Osteocyte (in vitro differentiated cells): ENCODE measurements at regions not wholly inside any gene's neighbourhood (a gene's known extent, or its start where the extent isn't known, plus 50 kb on each side); places are given as distances from the start of the nearest gene placed in this dataset.

Experiments
- DNase-seq: peaks from one replicate; pipeline ENCODE4 v3.0.0; 2021; ENCODE audit warnings: mixed read lengths; ENCODE audit not compliant: unreplicated experiment; ENCODE audit errors: extremely low spot score
- H3K27ac Mint-ChIP-seq: one replicate; pipeline ENCODE4 v1.8.0; 2021; ENCODE audit warnings: mild to moderate bottlenecking, mixed read lengths; ENCODE audit not compliant: unreplicated experiment
- H3K27me3 Mint-ChIP-seq: one replicate; pipeline ENCODE4 v1.8.0; 2021; ENCODE audit warnings: mixed read lengths; ENCODE audit not compliant: unreplicated experiment
- H3K36me3 Mint-ChIP-seq: one replicate; pipeline ENCODE4 v1.8.0; 2021; ENCODE audit warnings: mixed read lengths; ENCODE audit not compliant: unreplicated experiment
- H3K4me1 Mint-ChIP-seq: one replicate; pipeline ENCODE4 v1.8.0; 2021; ENCODE audit warnings: mixed read lengths; ENCODE audit not compliant: unreplicated experiment
- H3K4me3 Mint-ChIP-seq: one replicate; pipeline ENCODE4 v1.8.0; 2021; ENCODE audit warnings: mild to moderate bottlenecking, moderate library complexity, mixed read lengths; ENCODE audit not compliant: unreplicated experiment
- H3K9me3 Mint-ChIP-seq: one replicate; pipeline ENCODE4 v1.8.0; 2021; ENCODE audit warnings: mixed read lengths; ENCODE audit not compliant: unreplicated experiment
- TF ChIP-seq, protein P1 (sequence below): fragments of 200-600 bp; sonication (generic); IDR thresholded peaks from 2 replicates; pipeline ENCODE4 v1.5.0; 2021; ENCODE audit warnings: antibody characterized with exemption, mild to moderate bottlenecking, moderate library complexity

DNA sequence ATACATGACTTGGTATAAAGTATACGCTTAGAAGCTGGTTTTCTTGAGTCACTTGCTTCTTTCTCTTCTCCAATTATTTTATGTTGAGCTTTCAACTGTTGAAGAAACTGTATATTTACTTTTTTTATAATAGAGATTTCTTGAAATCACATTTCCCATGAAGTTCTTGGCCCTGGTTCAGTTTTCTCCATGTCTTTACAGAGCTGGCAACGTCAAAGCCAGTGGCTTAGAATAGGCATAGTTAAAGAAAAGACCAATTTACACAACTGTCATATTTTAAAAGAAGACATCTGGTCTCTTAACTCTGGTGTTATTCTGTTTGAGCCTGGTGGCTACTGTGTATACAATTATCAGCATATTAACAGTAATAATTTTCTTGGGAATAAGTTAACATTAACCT lies 1249.3 kb downstream of the CDH12 start:
- TF ChIP-seq, protein P1, sequence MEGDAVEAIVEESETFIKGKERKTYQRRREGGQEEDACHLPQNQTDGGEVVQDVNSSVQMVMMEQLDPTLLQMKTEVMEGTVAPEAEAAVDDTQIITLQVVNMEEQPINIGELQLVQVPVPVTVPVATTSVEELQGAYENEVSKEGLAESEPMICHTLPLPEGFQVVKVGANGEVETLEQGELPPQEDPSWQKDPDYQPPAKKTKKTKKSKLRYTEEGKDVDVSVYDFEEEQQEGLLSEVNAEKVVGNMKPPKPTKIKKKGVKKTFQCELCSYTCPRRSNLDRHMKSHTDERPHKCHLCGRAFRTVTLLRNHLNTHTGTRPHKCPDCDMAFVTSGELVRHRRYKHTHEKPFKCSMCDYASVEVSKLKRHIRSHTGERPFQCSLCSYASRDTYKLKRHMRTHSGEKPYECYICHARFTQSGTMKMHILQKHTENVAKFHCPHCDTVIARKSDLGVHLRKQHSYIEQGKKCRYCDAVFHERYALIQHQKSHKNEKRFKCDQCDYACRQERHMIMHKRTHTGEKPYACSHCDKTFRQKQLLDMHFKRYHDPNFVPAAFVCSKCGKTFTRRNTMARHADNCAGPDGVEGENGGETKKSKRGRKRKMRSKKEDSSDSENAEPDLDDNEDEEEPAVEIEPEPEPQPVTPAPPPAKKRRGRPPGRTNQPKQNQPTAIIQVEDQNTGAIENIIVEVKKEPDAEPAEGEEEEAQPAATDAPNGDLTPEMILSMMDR = no peak
- H3K27ac Mint-ChIP-seq = no peak overlapping the region
- DNase-seq = no peak
- no peaks in the 10 kb centered on the region for H3K4me1 Mint-ChIP-seq
- no peak overlapping the region for H3K4me3 Mint-ChIP-seq
- H3K36me3 Mint-ChIP-seq = no peaks in the 10 kb centered on the region
- no peaks in the 10 kb centered on the region for H3K9me3 Mint-ChIP-seq
- H3K27me3 Mint-ChIP-seq = peaks cover 2% of the 10 kb centered on the region

DNA sequence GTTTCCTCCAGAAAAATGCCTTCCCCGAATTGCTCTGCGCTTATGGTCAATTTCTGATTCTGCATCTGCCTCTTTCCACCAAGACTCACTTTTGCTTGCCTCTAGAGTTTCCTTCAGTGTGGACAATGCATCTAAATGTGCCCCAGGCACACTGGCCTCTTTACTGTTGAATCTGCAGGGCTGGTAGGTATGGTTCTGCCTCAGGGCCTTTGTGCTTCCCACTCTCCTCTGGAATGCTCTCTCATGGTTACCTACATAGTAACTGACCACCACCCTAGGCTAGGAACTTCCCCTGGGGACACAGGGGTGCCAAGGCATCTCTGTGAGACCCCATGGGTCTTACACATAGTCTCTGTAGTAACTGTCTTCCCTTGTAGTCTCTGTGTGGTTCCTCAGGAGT lies 1258.6 kb downstream of the CDH12 start:
- Mint-ChIP-seq H3K9me3 (peaks cover 3% of the 10 kb centered on the region), H3K36me3 (no peaks in the 10 kb centered on the region), H3K27ac (no peak overlapping the region), H3K27me3 (no peaks in the 10 kb centered on the region), H3K4me1 (no peaks in the 10 kb centered on the region), H3K4me3 (no peak overlapping the region)
- no peak for DNase-seq
- TF ChIP-seq, protein P1 = no peak

DNA sequence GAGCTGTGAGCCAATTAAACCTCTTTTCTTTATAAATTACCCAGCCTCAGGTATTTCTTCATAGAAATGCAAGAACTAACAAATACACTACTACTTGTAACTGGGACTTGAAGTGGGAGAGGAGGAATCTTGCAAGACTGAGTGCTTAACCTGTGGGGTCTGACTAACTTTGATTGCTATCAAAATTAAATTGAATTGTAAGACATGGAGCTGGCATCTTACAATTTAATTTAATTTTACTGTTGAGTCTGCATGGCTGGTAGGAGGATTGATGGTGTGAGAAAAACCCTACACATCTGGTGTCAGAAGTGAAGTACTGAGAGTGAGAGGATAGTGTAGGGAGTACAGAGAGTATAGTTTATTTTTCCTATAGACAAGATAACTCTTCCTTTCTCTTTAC lies 1259.9 kb downstream of the CDH12 start:
- Mint-ChIP-seq H3K36me3 (no peaks in the 10 kb centered on the region), H3K27me3 (no peaks in the 10 kb centered on the region), H3K4me3 (no peak overlapping the region), H3K9me3 (peaks cover 3% of the 10 kb centered on the region), H3K4me1 (no peaks in the 10 kb centered on the region), H3K27ac (no peak overlapping the region)
- DNase-seq = no peak
- TF ChIP-seq, protein P1 = no peak

DNA sequence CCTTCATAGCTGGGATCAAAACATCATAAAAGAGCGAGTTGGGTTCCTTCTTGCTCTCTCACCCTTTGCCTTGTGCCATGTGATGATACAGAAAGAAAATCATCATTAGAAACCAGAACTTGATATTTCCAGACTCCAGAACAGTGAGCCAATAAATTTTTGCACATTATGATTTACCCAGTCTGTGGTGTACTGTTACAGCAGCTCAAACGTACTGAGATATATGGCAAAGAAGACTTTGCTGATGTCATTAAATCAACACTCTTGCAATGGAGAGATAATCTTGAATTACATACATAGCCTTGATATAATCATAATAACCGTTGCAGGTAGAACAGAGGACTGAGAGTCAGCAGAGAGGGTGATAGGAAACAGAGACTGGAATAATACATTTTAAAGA lies 1271.6 kb downstream of the CDH12 start:
- H3K27me3 Mint-ChIP-seq = no peaks in the 10 kb centered on the region
- no peaks in the 10 kb centered on the region for H3K4me1 Mint-ChIP-seq
- no peak overlapping the region for H3K27ac Mint-ChIP-seq
- peaks cover 3% of the 10 kb centered on the region for H3K9me3 Mint-ChIP-seq
- peaks cover 3% of the 10 kb centered on the region for H3K36me3 Mint-ChIP-seq
- TF ChIP-seq, protein P1 = no peak
- DNase-seq = no peak
- H3K4me3 Mint-ChIP-seq = no peak overlapping the region

DNA sequence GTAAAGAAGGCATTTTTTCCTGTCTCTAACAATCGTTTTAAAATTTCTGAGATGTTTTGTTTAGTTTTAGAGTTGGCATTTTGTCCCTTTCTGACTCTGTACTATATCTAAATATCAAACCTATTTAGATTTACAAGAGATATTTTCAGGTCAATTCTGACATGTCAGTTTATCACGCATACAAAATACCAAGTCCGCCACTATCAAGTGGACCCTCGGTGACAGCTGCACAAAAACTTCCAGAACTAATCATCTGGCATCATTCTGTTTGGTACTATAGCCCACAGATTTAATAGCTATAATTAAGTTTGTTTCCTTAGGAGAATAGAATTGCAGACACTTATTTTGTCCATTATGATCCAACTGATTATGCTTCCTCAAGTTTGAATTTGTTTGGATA lies 1278.2 kb downstream of the CDH12 start:
- DNase-seq = no peak
- Mint-ChIP-seq H3K27ac (no peak overlapping the region), H3K9me3 (peaks cover 3% of the 10 kb centered on the region)

More for the DNA sequence above, 1278.2 kb downstream of the CDH12 start:
- H3K36me3 Mint-ChIP-seq = no peaks in the 10 kb centered on the region
- TF ChIP-seq, protein P1 = no peak
- no peaks in the 10 kb centered on the region for H3K27me3 Mint-ChIP-seq
- no peaks in the 10 kb centered on the region for H3K4me1 Mint-ChIP-seq
- no peak overlapping the region for H3K4me3 Mint-ChIP-seq
